ENCODE measurements at regions not wholly inside any gene's neighbourhood (a gene's known extent, or its start where the extent isn't known, plus 50 kb on each side); places are given as distances from the start of the nearest gene placed in this dataset.

- Histone ChIP-seq H3K23ac (ENCODE audit: insufficient read length, low read depth, low read length) (no peak overlapping the region), H2BK5ac (ENCODE audit: insufficient read length, low read length) (no peak overlapping the region), H4K20me1 (ENCODE audit: control insufficient read depth, insufficient read depth, insufficient read length) (peaks cover 3% of the 10 kb centered on the region), H4K5ac (ENCODE audit: insufficient read length, low read depth, low read length) (no peak overlapping the region), H3K18ac (ENCODE audit: insufficient read length, low read depth, low read length) (no peak overlapping the region), H2BK12ac (ENCODE audit: insufficient read length, low read depth, low read length) (no peak overlapping the region), H4K91ac (ENCODE audit: insufficient read length, low read depth, low read length) (no peak overlapping the region), H3K9me3 (ENCODE audit: control insufficient read depth, low read depth, low read length) (no peaks in the 10 kb centered on the region), H3K4me2 (ENCODE audit: insufficient read depth, insufficient read length, low read length) (no peak overlapping the region), H3K4ac (ENCODE audit: low read depth, low read length) (no peak overlapping the region), H3K79me1 (ENCODE audit: insufficient read depth, low read depth, low read length, poor library complexity, severe bottlenecking) (no peaks in the 10 kb centered on the region), H3K79me2 (ENCODE audit: insufficient read depth, low read length) (no peaks in the 10 kb centered on the region), H2AK5ac (ENCODE audit: insufficient read length, low read length) (no peak overlapping the region), H3K56ac (ENCODE audit: insufficient read length, low read depth, low read length) (no peak overlapping the region), H3K4me1 (ENCODE audit: insufficient read depth, low read length) (no peaks in the 10 kb centered on the region), H3K27ac (ENCODE audit: insufficient read length, low read depth, low read length) (no peak overlapping the region), H3K27me3 (ENCODE audit: insufficient read depth, low read length) (no peaks in the 10 kb centered on the region), H2BK120ac (ENCODE audit: low read depth, low read length, poor library complexity, severe bottlenecking) (no peak overlapping the region), H4K8ac (replicated peaks; ENCODE audit: insufficient read length, low read depth, low read length) (no peak overlapping the region), H2BK20ac (ENCODE audit: low read depth, low read length, poor library complexity, severe bottlenecking) (no peak overlapping the region), H3T11ph (ENCODE audit: low read length) (no peak overlapping the region), H3K14ac (ENCODE audit: insufficient read depth, low read length) (no peak overlapping the region), H3K9ac (ENCODE audit: extremely low read depth, insufficient read length, low read length) (no peak overlapping the region), H3K23me2 (ENCODE audit: insufficient read length, low read depth, low read length, poor library complexity, severe bottlenecking) (no peaks in the 10 kb centered on the region), H2BK15ac (ENCODE audit: low read depth, low read length) (no peak overlapping the region), H2AFZ (ENCODE audit: low read length) (no peak overlapping the region)
- Mint-ChIP-seq H3K4me1 (no peaks in the 10 kb centered on the region), H3K27me3 (ENCODE audit: low read depth) (peaks cover 2% of the 10 kb centered on the region; the same call in 1 of the 2 replicates), H3K4me3 (no peak overlapping the region), H3K27ac (no peak overlapping the region), H3K9me3 (no peaks in the 10 kb centered on the region), H3K36me3 (ENCODE audit: insufficient read depth in 1 of 3, low read depth in 3 of 3) (no peaks in the 10 kb centered on the region; a peak in 1 of 7 replicates)
- no peak for DNase-seq
- no peak for TF ChIP-seq CTCF (conservative IDR thresholded peaks at IDR 0.05)
- WGBS (ENCODE audit: extremely low coverage, insufficient read length, low lambda C conversion rate) = no CpG with 5 or more reads among the region's 1 CpG
These were observed 70.9 kb upstream of the NEUROD6 start for GRCh38 chr7:31411416-31411815.
